Mucosa of descending colon (tissue), 3 donors: ENCODE measurements at regions not wholly inside any gene's neighbourhood (a gene's known extent, or its start where the extent isn't known, plus 50 kb on each side); places are given as distances from the start of the nearest gene placed in this dataset.

Experiments
- ATAC-seq: fragments of 200-7000 bp; cut with Tn5 transposase; one replicate; pipeline ENCODE4 v1.9.1; 2020; ENCODE audit warnings: mild to moderate bottlenecking, moderate library complexity
- DNase-seq, 3 donors: peaks; one replicate each; pipeline ENCODE4 v3.0.0-alpha.2; 2020
- H3K36me3 ChIP-seq: fragments of 200-600 bp; one replicate; pipeline ENCODE4 v1.8.0; 2021; ENCODE audit warnings: low read depth, mild to moderate bottlenecking
- H3K4me1 ChIP-seq: fragments of 200-600 bp; one replicate; pipeline ENCODE4 v1.8.0; 2021; ENCODE audit warnings: low read depth, mild to moderate bottlenecking
- H3K4me3 ChIP-seq: fragments of 200-600 bp; one replicate; pipeline ENCODE4 v1.8.0; 2021; ENCODE audit warnings: mild to moderate bottlenecking
- H3K9me3 ChIP-seq: fragments of 200-600 bp; one replicate; pipeline ENCODE4 v1.8.0; 2021; ENCODE audit warnings: mild to moderate bottlenecking
- CTCF ChIP-seq: fragments of 200-600 bp; IDR thresholded peaks from one replicate; pipeline ENCODE4 v1.8.0; 2022; ENCODE audit warnings: antibody characterized with exemption, mild to moderate bottlenecking
- intact Hi-C, 2 donors: fragments of 100-400 bp; cut with DNase I in 1 of 2; cut with micrococcal nuclease in 1 of 2; formaldehyde crosslinking; loops; one replicate each; pipeline versions ENCODE4 v1.11.0 to v1.11.1; 2022; cut with DNase I, micrococcal nuclease
- donor health status: DM: no; HTN: no; CAD: no; lungs with moderate emphysema.
- donor health status: DM: no; HTN: no; CAD: no.
- donor health status: DM: no; HTN: yes; CAD: no.

- no peaks in the 10 kb centered on the region for H3K4me1 ChIP-seq
- intact Hi-C loops, result no loop called here
- ATAC-seq, result no peak
- no peaks in the 10 kb centered on the region for H3K9me3 ChIP-seq
- DNase-seq, result no peak
- TF ChIP-seq CTCF, result no peak
- no peak overlapping the region for H3K4me3 ChIP-seq
- no peaks in the 10 kb centered on the region for H3K36me3 ChIP-seq
Observed at GRCh38 chr1:198887866-198888265, 249.0 kb downstream of the PTPRC start.

DNA sequence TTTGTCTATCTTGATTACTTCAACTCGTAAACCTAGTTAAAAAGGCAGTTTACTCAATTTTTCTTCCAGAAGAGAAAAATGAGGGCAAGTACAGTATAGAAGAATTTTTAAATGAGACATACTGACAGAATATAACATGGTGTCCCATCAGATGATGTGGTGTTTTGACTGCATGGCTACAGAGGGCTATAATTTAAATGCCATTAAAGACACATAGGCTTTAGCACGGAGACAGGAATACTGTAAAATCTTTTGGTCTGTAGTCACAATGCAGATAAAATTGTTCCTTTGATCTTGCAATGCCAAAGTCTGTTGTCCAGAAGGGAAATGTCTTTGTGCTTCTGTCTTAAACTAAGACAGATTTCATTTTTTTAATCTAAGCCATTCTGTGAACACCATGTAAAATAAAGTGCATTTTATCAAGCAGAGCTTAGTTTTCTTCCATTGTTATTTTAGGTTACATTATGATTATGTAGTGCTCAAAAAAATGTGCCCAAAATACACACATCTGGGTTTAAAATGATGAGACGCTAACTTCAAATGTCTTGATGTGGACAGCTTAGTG, 249.6 kb downstream of the PTPRC start:
- Histone ChIP-seq H3K36me3 (no peaks in the 10 kb centered on the region), H3K9me3 (no peaks in the 10 kb centered on the region), H3K4me1 (no peaks in the 10 kb centered on the region), H3K4me3 (no peak overlapping the region)
- no peak for ATAC-seq
- intact Hi-C loops, result no loop called here
- no peak for TF ChIP-seq CTCF
- no peak for DNase-seq

DNA sequence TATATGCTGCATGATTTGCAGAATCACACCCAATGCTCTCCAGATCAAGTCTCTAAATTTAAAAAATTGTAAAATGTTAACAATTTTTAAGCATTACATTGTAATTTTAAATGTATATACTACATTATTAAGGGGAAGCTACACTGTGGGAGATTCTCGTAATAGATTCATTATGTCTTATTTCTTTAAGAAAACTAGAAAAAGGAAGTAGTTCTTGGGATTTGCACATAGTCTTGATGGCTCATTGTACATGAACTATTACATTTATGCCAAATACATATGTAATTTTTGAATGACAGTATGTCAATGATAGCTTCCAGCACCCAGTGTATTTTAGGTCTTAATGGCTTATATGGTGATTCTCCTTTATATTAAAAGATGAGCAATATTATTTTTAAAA, 250.3 kb downstream of the PTPRC start:
- H3K4me1 ChIP-seq, result no peaks in the 10 kb centered on the region

DNA sequence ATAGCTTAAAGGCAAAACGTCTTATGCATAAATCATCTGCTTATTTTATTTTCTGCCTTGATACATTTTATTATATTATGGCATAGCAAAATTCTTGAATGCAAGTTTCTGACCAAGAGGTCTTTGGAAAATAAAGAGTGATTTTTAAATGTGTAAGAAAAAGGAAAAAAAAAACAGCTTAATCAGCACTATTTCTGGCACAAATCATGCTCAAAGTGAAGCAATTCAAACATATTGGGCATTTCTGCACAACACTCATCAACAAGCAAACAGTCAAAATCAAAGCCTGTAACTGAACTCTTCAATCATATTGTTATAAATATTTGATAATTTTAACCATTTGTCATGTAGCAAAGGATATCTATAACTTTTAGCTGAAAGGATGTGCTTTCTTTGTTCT, 250.9 kb downstream of the PTPRC start:
- no peak for TF ChIP-seq CTCF
- H3K4me1 ChIP-seq, result no peaks in the 10 kb centered on the region
- H3K4me3 ChIP-seq, result no peak overlapping the region
- H3K36me3 ChIP-seq, result no peaks in the 10 kb centered on the region
- H3K9me3 ChIP-seq, result no peaks in the 10 kb centered on the region
- ATAC-seq (no peak), DNase-seq (no peak)
- intact Hi-C loops, result no loop called here

More for the DNA sequence above, 250.3 kb downstream of the PTPRC start:
- H3K36me3 ChIP-seq, result no peaks in the 10 kb centered on the region
- no peak for TF ChIP-seq CTCF
- intact Hi-C loops, result no loop called here
- ATAC-seq (no peak), DNase-seq (no peak)
- no peak overlapping the region for H3K4me3 ChIP-seq
- H3K9me3 ChIP-seq, result no peaks in the 10 kb centered on the region

GRCh38 chr1:198890214-198890930, 251.5 kb downstream of the PTPRC start:
- no peak for TF ChIP-seq CTCF
- no peak for DNase-seq
- no peaks in the 10 kb centered on the region for H3K4me1 ChIP-seq

More at GRCh38 chr1:198890214-198890930, 251.5 kb downstream of the PTPRC start:
- no peaks in the 10 kb centered on the region for H3K36me3 ChIP-seq
- intact Hi-C loops, result no loop called here
- no peak for ATAC-seq
- H3K4me3 ChIP-seq, result no peak overlapping the region
- no peaks in the 10 kb centered on the region for H3K9me3 ChIP-seq
